Uterus (tissue), 2 donors: ENCODE measurements at regions not wholly inside any gene's neighbourhood (a gene's known extent, or its start where the extent isn't known, plus 50 kb on each side); places are given as distances from the start of the nearest gene placed in this dataset.

Source experiments
- CTCF ChIP-seq, 4 experiments: fragments of 200-600 bp in 2 of 4; fragments of 450-650 bp in 2 of 4; sonication (generic) in 2 of 4; IDR thresholded peaks; one replicate each; pipeline ENCODE4 v1.5.1; 2016 to 2019; ENCODE audit warnings: antibody characterized with exemption in 4 of 4, mild to moderate bottlenecking in 2 of 4, moderate library complexity in 1 of 4
- POLR2A ChIP-seq, 2 donors: fragments of 450-650 bp; IDR thresholded peaks; one replicate each; pipeline ENCODE4 v1.6.1; 2016; ENCODE audit warnings: antibody characterized with exemption in 2 of 2, mild to moderate bottlenecking in 1 of 2, moderate library complexity in 1 of 2

GRCh38 chr12:98222135-98222534, 293.3 kb upstream of the TMPO start:
- TF ChIP-seq POLR2A (IDR thresholded peaks at IDR 0.05) (no peak), CTCF (IDR thresholded peaks at IDR 0.05) (no peak)
